GM23248 (cell line): ENCODE measurements at regions not wholly inside any gene's neighbourhood (a gene's known extent, or its start where the extent isn't known, plus 50 kb on each side); places are given as distances from the start of the nearest gene placed in this dataset.

Experiments
- EZH2 ChIP-seq: fragments of 200-600 bp; sonication (generic); IDR thresholded peaks from 2 replicates; pipeline ENCODE4 v1.6.1; 2018; ENCODE audit warnings: antibody characterized with exemption, mild to moderate bottlenecking; ENCODE audit not compliant: insufficient read depth, poor library complexity, severe bottlenecking
- EZH2phosphoT487 ChIP-seq: fragments of 200-600 bp; sonication (generic); IDR thresholded peaks from 2 replicates; pipeline ENCODE4 v1.6.1; 2018; ENCODE audit warnings: antibody characterized with exemption, moderate library complexity, mild to moderate bottlenecking, low read depth; ENCODE audit not compliant: insufficient read depth

- TF ChIP-seq EZH2 (no peak), EZH2phosphoT487 (no peak)
Measured at GRCh38 chr18:27746241-27746640, 430.7 kb downstream of the CDH2 start.
